WERI-Rb-1 (cell line): ENCODE measurements at regions not wholly inside any gene's neighbourhood (a gene's known extent, or its start where the extent isn't known, plus 50 kb on each side); places are given as distances from the start of the nearest gene placed in this dataset.

Experiments used
- DNase-seq: peaks from one replicate; pipeline ENCODE4 v3.0.0-alpha.2; 2020
- H3K27ac ChIP-seq: fragments of 250-450 bp; sonication (Bioruptor Pico); 2 replicates; pipeline ENCODE4 v1.5.1; 2020; ENCODE audit warnings: mild to moderate bottlenecking, moderate library complexity
- H3K27me3 ChIP-seq: fragments of 250-450 bp; sonication (Bioruptor Pico); 2 replicates; pipeline ENCODE4 v1.5.1; 2021; ENCODE audit warnings: mild to moderate bottlenecking, low read depth, moderate library complexity; ENCODE audit not compliant: insufficient read depth, severe bottlenecking
- H3K36me3 ChIP-seq: fragments of 250-450 bp; sonication (Bioruptor Pico); 2 replicates; pipeline ENCODE4 v1.5.1; 2020; ENCODE audit warnings: mild to moderate bottlenecking, moderate library complexity
- H3K4me3 ChIP-seq: 2 replicates; pipeline ENCODE4 v1.5.1; 2011; ENCODE audit warnings: low read depth, mild to moderate bottlenecking, control low read depth, low read length
- H3K9me3 ChIP-seq: fragments of 250-450 bp; sonication (Bioruptor Pico); 2 replicates; pipeline ENCODE4 v1.5.1; 2021; ENCODE audit warnings: mild to moderate bottlenecking, moderate library complexity; ENCODE audit not compliant: severe bottlenecking
- TF ChIP-seq, protein P1 (sequence below): IDR thresholded peaks from 2 replicates; pipeline ENCODE4 v1.5.1; 2011; ENCODE audit warnings: low read depth, mild to moderate bottlenecking, control low read depth, inconsistent platforms, low read length

DNA sequence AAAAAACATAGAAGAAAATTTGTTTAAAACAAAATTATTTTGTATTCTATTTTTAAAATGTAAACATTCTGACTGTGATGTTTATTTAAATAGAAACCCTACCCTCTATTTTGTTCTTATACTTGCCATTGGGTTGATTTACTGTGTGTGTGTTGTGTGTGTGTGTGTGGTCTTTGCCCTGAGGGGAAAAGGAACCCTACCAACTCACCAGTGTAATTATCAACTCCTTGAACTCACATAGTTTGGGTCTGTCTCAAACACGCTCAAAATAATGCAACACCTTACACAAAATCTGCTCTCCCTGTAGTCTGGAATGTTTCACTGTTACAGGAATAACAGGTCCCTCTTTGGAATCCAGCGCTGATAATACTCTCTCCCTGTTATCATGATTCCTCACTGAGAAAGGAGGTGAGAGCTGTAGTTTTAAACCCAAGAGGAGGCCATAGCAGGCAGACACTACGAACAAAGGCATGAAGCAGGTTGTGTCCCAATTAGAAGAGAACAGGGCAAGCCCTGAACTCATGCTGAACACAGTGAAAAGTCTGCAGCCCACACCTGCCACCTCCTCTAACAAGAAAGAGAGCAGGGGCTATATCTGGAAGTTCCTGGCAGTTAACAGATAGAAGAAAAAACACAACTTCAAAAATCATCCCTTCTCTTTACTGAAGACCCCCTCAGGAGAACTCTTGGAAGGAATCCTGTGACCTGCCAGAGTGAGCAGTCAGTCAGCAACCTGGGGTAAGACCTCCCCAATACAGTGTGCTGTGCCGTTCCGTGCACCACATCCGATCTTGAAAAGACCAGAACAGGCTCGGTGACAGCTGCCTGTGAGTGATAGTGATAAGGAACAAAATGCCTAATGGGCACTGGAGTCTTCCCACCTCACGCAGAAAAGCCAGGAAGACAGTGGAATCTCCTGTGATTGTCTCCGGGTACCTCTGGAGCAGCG is 608.1 kb upstream of the ADAMTS16 start:
- Histone ChIP-seq H3K27ac (no peak overlapping the region), H3K9me3 (no peaks in the 10 kb centered on the region), H3K36me3 (no peaks in the 10 kb centered on the region), H3K27me3 (peaks cover 67% of the 10 kb centered on the region), H3K4me3 (no peak overlapping the region)
- TF ChIP-seq, protein P1, sequence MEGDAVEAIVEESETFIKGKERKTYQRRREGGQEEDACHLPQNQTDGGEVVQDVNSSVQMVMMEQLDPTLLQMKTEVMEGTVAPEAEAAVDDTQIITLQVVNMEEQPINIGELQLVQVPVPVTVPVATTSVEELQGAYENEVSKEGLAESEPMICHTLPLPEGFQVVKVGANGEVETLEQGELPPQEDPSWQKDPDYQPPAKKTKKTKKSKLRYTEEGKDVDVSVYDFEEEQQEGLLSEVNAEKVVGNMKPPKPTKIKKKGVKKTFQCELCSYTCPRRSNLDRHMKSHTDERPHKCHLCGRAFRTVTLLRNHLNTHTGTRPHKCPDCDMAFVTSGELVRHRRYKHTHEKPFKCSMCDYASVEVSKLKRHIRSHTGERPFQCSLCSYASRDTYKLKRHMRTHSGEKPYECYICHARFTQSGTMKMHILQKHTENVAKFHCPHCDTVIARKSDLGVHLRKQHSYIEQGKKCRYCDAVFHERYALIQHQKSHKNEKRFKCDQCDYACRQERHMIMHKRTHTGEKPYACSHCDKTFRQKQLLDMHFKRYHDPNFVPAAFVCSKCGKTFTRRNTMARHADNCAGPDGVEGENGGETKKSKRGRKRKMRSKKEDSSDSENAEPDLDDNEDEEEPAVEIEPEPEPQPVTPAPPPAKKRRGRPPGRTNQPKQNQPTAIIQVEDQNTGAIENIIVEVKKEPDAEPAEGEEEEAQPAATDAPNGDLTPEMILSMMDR = no peak
- DNase-seq = no peak

DNA sequence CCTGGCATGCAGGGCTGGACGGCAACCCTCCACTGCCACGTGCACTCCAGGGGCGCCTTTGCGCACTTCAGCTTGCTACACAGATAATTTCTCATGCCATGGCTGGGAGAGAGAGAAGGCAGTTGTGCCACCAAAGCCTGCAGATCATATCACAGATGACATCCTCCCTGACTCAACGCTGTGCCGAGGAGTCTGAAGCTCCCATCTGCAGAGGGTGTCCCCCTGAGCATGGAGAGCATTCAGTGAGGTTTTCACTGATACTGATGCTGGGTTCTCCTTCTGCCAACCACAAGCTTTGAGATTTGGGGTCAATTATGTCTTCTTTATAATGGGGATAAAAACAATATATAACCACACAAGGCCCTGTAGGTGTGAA is 607.4 kb upstream of the ADAMTS16 start:
- no peaks in the 10 kb centered on the region for H3K36me3 ChIP-seq
- no peak overlapping the region for H3K27ac ChIP-seq
- H3K9me3 ChIP-seq = no peaks in the 10 kb centered on the region
- TF ChIP-seq, protein P1 = no peak
- no peak overlapping the region for H3K4me3 ChIP-seq
- no peak for DNase-seq
- H3K27me3 ChIP-seq = peaks cover 73% of the 10 kb centered on the region

DNA sequence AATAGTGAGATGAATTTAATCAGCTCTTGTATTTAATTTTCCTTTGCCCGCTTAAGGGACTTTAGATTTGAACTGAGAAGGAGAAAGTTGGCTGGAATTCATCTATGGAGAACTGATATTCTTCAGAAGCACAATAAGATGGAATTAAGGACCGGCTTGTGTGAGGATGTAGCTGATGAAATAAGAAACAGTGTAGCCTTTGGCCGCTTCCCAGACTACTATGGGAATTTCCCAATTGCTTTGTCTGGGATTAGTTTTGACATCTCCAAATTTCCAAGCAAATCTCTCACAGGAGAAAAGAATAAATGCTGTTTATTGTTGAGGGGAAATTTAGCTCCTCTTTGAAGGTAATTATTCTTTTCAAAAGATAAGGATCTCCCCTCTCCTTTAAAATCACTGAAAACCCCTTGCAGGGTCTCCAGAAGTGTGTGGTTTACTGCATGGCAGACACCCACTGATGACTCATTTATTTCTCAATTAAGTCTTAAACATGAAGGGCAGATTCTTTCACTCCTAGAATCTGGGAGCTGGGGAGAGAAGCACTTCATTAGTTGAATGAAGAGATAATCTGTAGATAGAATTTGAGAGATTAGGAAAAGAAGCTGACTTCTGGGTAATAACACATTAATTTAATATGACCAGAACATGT is 606.5 kb upstream of the ADAMTS16 start:
- Histone ChIP-seq H3K27ac (no peak overlapping the region), H3K27me3 (peaks cover 75% of the 10 kb centered on the region), H3K36me3 (no peaks in the 10 kb centered on the region), H3K4me3 (no peak overlapping the region), H3K9me3 (no peaks in the 10 kb centered on the region)
- TF ChIP-seq, protein P1 = no peak
- DNase-seq = no peak

DNA sequence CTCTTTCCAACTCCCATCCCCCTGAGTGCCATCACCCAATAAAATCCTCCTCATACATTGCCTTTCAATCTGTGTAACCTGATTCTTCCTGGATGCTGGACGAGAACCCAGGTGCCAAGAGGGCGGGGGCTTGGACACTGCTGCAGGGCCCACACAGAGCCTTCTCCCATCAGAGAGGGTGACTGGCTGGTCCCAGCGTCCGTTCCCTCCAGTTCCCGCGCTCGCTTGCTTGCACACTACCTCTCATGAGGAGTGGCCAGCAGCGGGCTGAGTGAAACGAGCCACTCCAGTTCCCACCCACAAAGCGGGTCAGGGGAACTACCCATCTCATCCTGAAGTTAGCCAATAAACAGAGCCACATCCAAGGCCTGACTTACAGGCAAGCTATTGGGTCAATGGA is 602.6 kb upstream of the ADAMTS16 start:
- no peak overlapping the region for H3K27ac ChIP-seq
- no peak for DNase-seq
- H3K27me3 ChIP-seq = peaks cover 95% of the 10 kb centered on the region
- TF ChIP-seq, protein P1 = no peak
- H3K4me3 ChIP-seq = no peak overlapping the region
- no peaks in the 10 kb centered on the region for H3K36me3 ChIP-seq
- H3K9me3 ChIP-seq = no peaks in the 10 kb centered on the region

DNA sequence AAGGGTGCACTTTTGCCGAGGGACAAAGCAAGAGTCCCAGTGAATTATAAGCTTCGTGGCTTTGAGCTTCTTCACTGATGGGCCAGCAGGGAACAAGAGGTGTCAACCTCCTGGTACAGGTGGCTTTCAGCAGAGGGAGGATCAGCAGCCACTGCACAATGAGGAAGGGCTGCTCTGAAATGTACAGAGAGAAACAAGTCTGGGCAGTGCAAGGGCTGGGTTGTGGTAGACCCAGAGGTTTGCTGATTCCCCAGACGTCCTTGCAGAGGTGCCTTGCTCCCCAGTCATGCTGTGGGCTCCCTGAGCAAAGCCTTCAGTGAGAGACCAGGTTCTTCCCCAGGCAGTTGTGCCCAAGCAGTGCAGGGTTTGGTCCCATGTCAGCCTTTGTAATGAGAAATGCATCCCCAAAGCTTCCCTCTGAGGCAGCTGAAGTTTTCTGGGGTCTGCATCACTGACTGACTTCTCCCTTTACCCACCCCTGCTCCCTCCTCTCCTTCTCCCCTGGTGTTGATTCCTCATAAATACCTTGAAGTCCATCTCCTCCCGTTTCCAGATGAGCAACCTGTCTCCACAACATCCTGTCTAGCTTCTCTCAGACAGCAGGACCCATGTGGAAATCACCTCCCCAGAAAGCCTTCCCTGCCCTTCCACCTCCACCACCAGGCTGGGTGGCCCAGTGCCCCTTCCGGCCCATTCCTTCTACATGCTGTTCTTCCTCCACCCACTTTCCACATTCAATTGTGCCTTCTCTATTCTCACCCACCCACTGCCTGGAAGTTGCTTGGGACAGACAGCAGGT is 599.6 kb upstream of the ADAMTS16 start:
- H3K4me3 ChIP-seq = no peak overlapping the region
- H3K27ac ChIP-seq = no peak overlapping the region
- TF ChIP-seq, protein P1 = no peak

More for the DNA sequence above, 599.6 kb upstream of the ADAMTS16 start:
- H3K36me3 ChIP-seq = no peaks in the 10 kb centered on the region
- H3K27me3 ChIP-seq = peaks cover 94% of the 10 kb centered on the region
- DNase-seq = no peak
- no peaks in the 10 kb centered on the region for H3K9me3 ChIP-seq
